ENCODE measurements at regions not wholly inside any gene's neighbourhood (a gene's known extent, or its start where the extent isn't known, plus 50 kb on each side); places are given as distances from the start of the nearest gene placed in this dataset.

GRCh38 chr11:135031205-135031989, 619.4 kb upstream of the B3GAT1 start:
- Histone ChIP-seq H3K9me3 (no peaks in the 10 kb centered on the region), H3K27ac (no peak overlapping the region), H3K36me3 (no peaks in the 10 kb centered on the region), H3K27me3 (peaks cover 44% of the 10 kb centered on the region), H3K4me3 (no peak overlapping the region), H3K4me1 (no peaks in the 10 kb centered on the region)
- no peak for TF ChIP-seq POLR2A (IDR thresholded peaks at IDR 0.05)
- no peak for TF ChIP-seq CTCF (IDR thresholded peaks at IDR 0.05)
- TF ChIP-seq POLR2AphosphoS5 (IDR thresholded peaks at IDR 0.05), result no peak
- WGBS, 2 donors (ENCODE audit: low coverage in 1 of 2), result 54 to 83% methylated on average over 1 to 7 of the region's 8 CpGs
- ATAC-seq, result no peak

GRCh38 chr11:135027461-135027860, 615.4 kb upstream of the B3GAT1 start:
- 23 to 26% methylated on average over 5 of the region's 5 CpGs for WGBS, 2 donors (ENCODE audit: low coverage in 1 of 2)
- no peak for ATAC-seq
- no peak for TF ChIP-seq POLR2A (IDR thresholded peaks at IDR 0.05)
- no peak for TF ChIP-seq EP300 (IDR thresholded peaks at IDR 0.05)
- TF ChIP-seq CTCF (IDR thresholded peaks at IDR 0.05), result no peak
- TF ChIP-seq POLR2AphosphoS5 (IDR thresholded peaks at IDR 0.05), result no peak
- Histone ChIP-seq H3K9me3 (no peaks in the 10 kb centered on the region), H3K27me3 (peaks cover 29% of the 10 kb centered on the region), H3K4me1 (no peaks in the 10 kb centered on the region), H3K4me3 (no peak overlapping the region), H3K36me3 (no peaks in the 10 kb centered on the region), H3K27ac (no peak overlapping the region)

GRCh38 chr11:135023499-135023898, 611.5 kb upstream of the B3GAT1 start:
- WGBS, 2 donors (ENCODE audit: low coverage in 1 of 2), result 100% methylated on average over 1 of the region's 2 CpGs; no CpG with 5 or more reads in 1 of the 2 donors
- TF ChIP-seq CTCF (IDR thresholded peaks at IDR 0.05) (no peak), POLR2A (IDR thresholded peaks at IDR 0.05) (no peak), EP300 (IDR thresholded peaks at IDR 0.05) (no peak), POLR2AphosphoS5 (IDR thresholded peaks at IDR 0.05) (no peak)
- no peak overlapping the region for H3K4me3 ChIP-seq
- H3K4me1 ChIP-seq, result no peaks in the 10 kb centered on the region
- peaks cover 6% of the 10 kb centered on the region for H3K27me3 ChIP-seq
- ATAC-seq, result no peak
- H3K27ac ChIP-seq, result no peak overlapping the region
- no peaks in the 10 kb centered on the region for H3K36me3 ChIP-seq
- H3K9me3 ChIP-seq, result no peaks in the 10 kb centered on the region

GRCh38 chr11:135022454-135022853, 610.4 kb upstream of the B3GAT1 start:
- WGBS, 2 donors (ENCODE audit: low coverage in 1 of 2), result 56 to 88% methylated on average over 4 of the region's 4 CpGs
- TF ChIP-seq POLR2A (IDR thresholded peaks at IDR 0.05) (no peak), EP300 (IDR thresholded peaks at IDR 0.05) (no peak), CTCF (IDR thresholded peaks at IDR 0.05) (no peak)

GRCh38 chr11:135019899-135020298, 607.9 kb upstream of the B3GAT1 start:
- H3K36me3 ChIP-seq, result no peaks in the 10 kb centered on the region
- no peaks in the 10 kb centered on the region for H3K4me1 ChIP-seq
- no peak for TF ChIP-seq EP300 (IDR thresholded peaks at IDR 0.05)
- no peak for TF ChIP-seq CTCF (IDR thresholded peaks at IDR 0.05)
- no peak for TF ChIP-seq POLR2A (IDR thresholded peaks at IDR 0.05)
- TF ChIP-seq POLR2AphosphoS5 (IDR thresholded peaks at IDR 0.05), result no peak
- H3K27me3 ChIP-seq, result peaks cover 19% of the 10 kb centered on the region
- no peaks in the 10 kb centered on the region for H3K9me3 ChIP-seq
- H3K27ac ChIP-seq, result no peak overlapping the region
- no peak overlapping the region for H3K4me3 ChIP-seq
- WGBS, 2 donors (ENCODE audit: low coverage in 1 of 2), result 59 to 68% methylated on average over 3 of the region's 4 CpGs
- no peak for ATAC-seq

More at GRCh38 chr11:135022454-135022853, 610.4 kb upstream of the B3GAT1 start:
- Histone ChIP-seq H3K4me1 (no peaks in the 10 kb centered on the region), H3K9me3 (no peaks in the 10 kb centered on the region), H3K4me3 (no peak overlapping the region), H3K36me3 (no peaks in the 10 kb centered on the region), H3K27me3 (peaks cover 6% of the 10 kb centered on the region), H3K27ac (no peak overlapping the region)
- no peak for ATAC-seq
